COLO668 (cell line): ENCODE measurements at regions not wholly inside any gene's neighbourhood (a gene's known extent, or its start where the extent isn't known, plus 50 kb on each side); places are given as distances from the start of the nearest gene placed in this dataset.

Source experiments
- DNase-seq: peaks from one replicate; lab custom pipeline; 2025; ENCODE audit not compliant: unreplicated experiment; lab: John Stamatoyannopoulos, UW

- no peak for DNase-seq
These were observed 577.4 kb downstream of the CPS1 start for GRCh38 chr2:211133766-211134165.

- no peak for DNase-seq
These were observed 582.2 kb downstream of the CPS1 start for GRCh38 chr2:211138551-211138950.

GRCh38 chr2:211141646-211142045 is 585.2 kb downstream of the CPS1 start:
- DNase-seq, result no peak

- no peak for DNase-seq
These were observed 587.7 kb downstream of the CPS1 start for GRCh38 chr2:211144078-211144477.

- no peak for DNase-seq
These were observed 588.7 kb downstream of the CPS1 start for GRCh38 chr2:211144974-211145665.

GRCh38 chr2:211149731-211150130 is 593.3 kb downstream of the CPS1 start:
- DNase-seq, result no peak

GRCh38 chr2:211157211-211157610 is 600.8 kb downstream of the CPS1 start:
- no peak for DNase-seq

GRCh38 chr2:211157856-211158463 is 601.6 kb downstream of the CPS1 start:
- peak; percentile 71 for DNase-seq

- no peak for DNase-seq
These were observed 603.6 kb downstream of the CPS1 start for GRCh38 chr2:211159972-211160371.

- DNase-seq, result no peak
These were observed 604.8 kb downstream of the CPS1 start for GRCh38 chr2:211161236-211161635.

- DNase-seq, result no peak
These were observed 606.5 kb downstream of the CPS1 start for GRCh38 chr2:211162911-211163310.

GRCh38 chr2:211170843-211171242 is 614.4 kb downstream of the CPS1 start:
- DNase-seq, result no peak

GRCh38 chr2:211174021-211174420 is 617.6 kb downstream of the CPS1 start:
- DNase-seq, result no peak

- no peak for DNase-seq
These were observed 618.2 kb downstream of the CPS1 start for GRCh38 chr2:211174631-211175030.

- no peak for DNase-seq
These were observed 619.6 kb downstream of the CPS1 start for GRCh38 chr2:211175956-211176355.

GRCh38 chr2:211176514-211177141 is 620.2 kb downstream of the CPS1 start:
- DNase-seq, result no peak

- DNase-seq, result no peak
These were observed 625.2 kb downstream of the CPS1 start for GRCh38 chr2:211181626-211182025.

- no peak for DNase-seq
These were observed 631.2 kb downstream of the CPS1 start for GRCh38 chr2:211187602-211188001.

GRCh38 chr2:211203986-211204385 is 647.6 kb downstream of the CPS1 start:
- no peak for DNase-seq

- DNase-seq, result no peak
These were observed 648.1 kb downstream of the CPS1 start for GRCh38 chr2:211204456-211204855.

GRCh38 chr2:211204902-211205301 is 648.5 kb downstream of the CPS1 start:
- DNase-seq, result no peak

- DNase-seq, result no peak
These were observed 649.0 kb downstream of the CPS1 start for GRCh38 chr2:211205358-211205757.
